ENCODE measurements at regions not wholly inside any gene's neighbourhood (a gene's known extent, or its start where the extent isn't known, plus 50 kb on each side); places are given as distances from the start of the nearest gene placed in this dataset.
"Not testable (repeated sequence)": the region's sequence is repeated elsewhere in the genome, so short reads cannot be mapped to it uniquely, and the experiment has no call there.

DNA sequence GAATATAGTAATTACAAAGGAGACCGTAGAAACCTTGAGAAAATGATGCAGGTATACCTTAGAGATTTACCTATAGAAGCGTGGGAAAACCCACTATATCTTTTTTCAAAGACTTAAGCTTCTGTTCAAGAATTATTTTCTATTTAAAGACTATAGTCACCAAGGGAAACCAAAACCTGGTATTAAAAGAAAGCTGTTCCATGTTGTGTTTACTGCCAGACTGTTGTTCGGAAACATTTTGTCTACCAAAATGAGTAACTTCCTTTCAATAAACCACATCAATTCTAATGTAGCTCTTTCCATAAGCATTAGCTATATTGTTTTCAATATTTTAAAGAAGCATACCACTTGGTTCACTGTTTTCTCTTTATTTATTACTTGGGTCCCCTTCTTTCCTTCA lies 182.9 kb upstream of the SLITRK6 start:
- Histone ChIP-seq H3K27ac (ENCODE audit: extremely low read depth, low read depth, low read length) (no peak overlapping the region), H3K36me3 (ENCODE audit: control insufficient read depth in 2 of 2, insufficient read depth in 1 of 2, low read length in 2 of 2) (no peaks in the 10 kb centered on the region), H3K9me3 (ENCODE audit: control insufficient read depth, insufficient read depth, low read depth, low read length) (no peaks in the 10 kb centered on the region), H3K4me3 (ENCODE audit: low read depth, low read length) (no peak overlapping the region), H3K4me1 (ENCODE audit: control insufficient read depth, insufficient read depth, low read length) (no peaks in the 10 kb centered on the region)
- ChIA-PET CTCF (no interaction called here), POLR2A (no interaction called here)
- no peak for TF ChIP-seq SETDB1 (IDR thresholded peaks at IDR 0.05; ENCODE audit: insufficient read length, low read length)
- TF ChIP-seq, protein P1, sequence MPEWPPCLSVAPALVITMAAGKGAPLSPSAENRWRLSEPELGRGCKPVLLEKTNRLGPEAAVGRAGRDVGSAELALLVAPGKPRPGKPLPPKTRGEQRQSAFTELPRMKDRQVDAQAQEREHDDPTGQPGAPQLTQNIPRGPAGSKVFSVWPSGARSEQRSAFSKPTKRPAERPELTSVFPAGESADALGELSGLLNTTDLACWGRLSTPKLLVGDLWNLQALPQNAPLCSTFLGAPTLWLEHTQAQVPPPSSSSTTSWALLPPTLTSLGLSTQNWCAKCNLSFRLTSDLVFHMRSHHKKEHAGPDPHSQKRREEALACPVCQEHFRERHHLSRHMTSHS (tag by site-specific recombination; IDR thresholded peaks at IDR 0.05): no peak
- TF ChIP-seq ZNF785 (tag by site-specific recombination; IDR thresholded peaks at IDR 0.05): no peak
- no peak for TF ChIP-seq ZNF707 (tag by site-specific recombination; IDR thresholded peaks at IDR 0.05)
- TF ChIP-seq ZNF433 (tag by site-specific recombination; IDR thresholded peaks at IDR 0.05; ENCODE audit: low read depth): no peak
- no peak for TF ChIP-seq ZNF600 (tag by site-specific recombination; IDR thresholded peaks at IDR 0.05)
- TF ChIP-seq, protein P2, sequence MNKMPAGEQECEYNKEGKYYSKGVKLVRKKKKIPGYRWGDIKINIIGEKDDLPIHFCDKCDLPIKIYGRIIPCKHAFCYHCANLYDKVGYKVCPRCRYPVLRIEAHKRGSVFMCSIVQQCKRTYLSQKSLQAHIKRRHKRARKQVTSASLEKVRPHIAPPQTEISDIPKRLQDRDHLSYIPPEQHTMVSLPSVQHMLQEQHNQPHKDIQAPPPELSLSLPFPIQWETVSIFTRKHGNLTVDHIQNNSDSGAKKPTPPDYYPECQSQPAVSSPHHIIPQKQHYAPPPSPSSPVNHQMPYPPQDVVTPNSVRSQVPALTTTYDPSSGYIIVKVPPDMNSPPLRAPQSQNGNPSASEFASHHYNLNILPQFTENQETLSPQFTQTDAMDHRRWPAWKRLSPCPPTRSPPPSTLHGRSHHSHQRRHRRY (tag by site-specific recombination; IDR thresholded peaks at IDR 0.05): no peak
- TF ChIP-seq REPIN1 (tag by site-specific recombination; IDR thresholded peaks at IDR 0.05; ENCODE audit: low read depth): no peak
- no peak for TF ChIP-seq PBX3 (CRISPR knock-in tag; IDR thresholded peaks at IDR 0.05)
- no peak for TF ChIP-seq AEBP2 (tag by site-specific recombination; IDR thresholded peaks at IDR 0.05; ENCODE audit: borderline replicate concordance)
- TF ChIP-seq ZNF239 (tag by site-specific recombination; IDR thresholded peaks at IDR 0.05): no peak
- TF ChIP-seq, protein P3, sequence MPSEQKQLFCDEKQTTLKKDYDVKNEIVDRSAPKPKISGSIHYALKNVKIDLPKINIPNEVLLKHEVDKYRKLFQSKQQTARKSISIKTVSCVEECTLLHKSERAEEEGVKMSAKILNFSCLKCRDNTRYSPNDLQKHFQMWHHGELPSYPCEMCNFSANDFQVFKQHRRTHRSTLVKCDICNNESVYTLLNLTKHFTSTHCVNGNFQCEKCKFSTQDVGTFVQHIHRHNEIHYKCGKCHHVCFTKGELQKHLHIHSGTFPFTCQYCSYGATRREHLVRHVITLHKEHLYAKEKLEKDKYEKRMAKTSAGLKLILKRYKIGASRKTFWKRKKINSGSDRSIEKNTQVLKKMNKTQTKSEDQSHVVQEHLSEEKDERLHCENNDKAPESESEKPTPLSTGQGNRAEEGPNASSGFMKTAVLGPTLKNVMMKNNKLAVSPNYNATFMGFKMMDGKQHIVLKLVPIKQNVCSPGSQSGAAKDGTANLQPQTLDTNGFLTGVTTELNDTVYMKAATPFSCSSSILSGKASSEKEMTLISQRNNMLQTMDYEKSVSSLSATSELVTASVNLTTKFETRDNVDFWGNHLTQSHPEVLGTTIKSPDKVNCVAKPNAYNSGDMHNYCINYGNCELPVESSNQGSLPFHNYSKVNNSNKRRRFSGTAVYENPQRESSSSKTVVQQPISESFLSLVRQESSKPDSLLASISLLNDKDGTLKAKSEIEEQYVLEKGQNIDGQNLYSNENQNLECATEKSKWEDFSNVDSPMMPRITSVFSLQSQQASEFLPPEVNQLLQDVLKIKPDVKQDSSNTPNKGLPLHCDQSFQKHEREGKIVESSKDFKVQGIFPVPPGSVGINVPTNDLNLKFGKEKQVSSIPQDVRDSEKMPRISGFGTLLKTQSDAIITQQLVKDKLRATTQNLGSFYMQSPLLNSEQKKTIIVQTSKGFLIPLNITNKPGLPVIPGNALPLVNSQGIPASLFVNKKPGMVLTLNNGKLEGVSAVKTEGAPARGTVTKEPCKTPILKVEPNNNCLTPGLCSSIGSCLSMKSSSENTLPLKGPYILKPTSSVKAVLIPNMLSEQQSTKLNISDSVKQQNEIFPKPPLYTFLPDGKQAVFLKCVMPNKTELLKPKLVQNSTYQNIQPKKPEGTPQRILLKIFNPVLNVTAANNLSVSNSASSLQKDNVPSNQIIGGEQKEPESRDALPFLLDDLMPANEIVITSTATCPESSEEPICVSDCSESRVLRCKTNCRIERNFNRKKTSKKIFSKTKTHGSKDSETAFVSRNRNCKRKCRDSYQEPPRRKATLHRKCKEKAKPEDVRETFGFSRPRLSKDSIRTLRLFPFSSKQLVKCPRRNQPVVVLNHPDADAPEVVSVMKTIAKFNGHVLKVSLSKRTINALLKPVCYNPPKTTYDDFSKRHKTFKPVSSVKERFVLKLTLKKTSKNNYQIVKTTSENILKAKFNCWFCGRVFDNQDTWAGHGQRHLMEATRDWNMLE (tag by site-specific recombination; conservative IDR thresholded peaks at IDR 0.05; ENCODE audit: low read depth): no peak
- TF ChIP-seq, protein P4, sequence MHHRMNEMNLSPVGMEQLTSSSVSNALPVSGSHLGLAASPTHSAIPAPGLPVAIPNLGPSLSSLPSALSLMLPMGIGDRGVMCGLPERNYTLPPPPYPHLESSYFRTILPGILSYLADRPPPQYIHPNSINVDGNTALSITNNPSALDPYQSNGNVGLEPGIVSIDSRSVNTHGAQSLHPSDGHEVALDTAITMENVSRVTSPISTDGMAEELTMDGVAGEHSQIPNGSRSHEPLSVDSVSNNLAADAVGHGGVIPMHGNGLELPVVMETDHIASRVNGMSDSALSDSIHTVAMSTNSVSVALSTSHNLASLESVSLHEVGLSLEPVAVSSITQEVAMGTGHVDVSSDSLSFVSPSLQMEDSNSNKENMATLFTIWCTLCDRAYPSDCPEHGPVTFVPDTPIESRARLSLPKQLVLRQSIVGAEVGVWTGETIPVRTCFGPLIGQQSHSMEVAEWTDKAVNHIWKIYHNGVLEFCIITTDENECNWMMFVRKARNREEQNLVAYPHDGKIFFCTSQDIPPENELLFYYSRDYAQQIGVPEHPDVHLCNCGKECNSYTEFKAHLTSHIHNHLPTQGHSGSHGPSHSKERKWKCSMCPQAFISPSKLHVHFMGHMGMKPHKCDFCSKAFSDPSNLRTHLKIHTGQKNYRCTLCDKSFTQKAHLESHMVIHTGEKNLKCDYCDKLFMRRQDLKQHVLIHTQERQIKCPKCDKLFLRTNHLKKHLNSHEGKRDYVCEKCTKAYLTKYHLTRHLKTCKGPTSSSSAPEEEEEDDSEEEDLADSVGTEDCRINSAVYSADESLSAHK (tag by site-specific recombination; IDR thresholded peaks at IDR 0.05): no peak
- TF ChIP-seq ZNF24 (tag by site-specific recombination; IDR thresholded peaks at IDR 0.05): no peak
- TF ChIP-seq ZNF354C (tag by site-specific recombination; IDR thresholded peaks at IDR 0.05; ENCODE audit: borderline replicate concordance, low read depth): no peak
- TF ChIP-seq ZNF311 (tag by site-specific recombination; IDR thresholded peaks at IDR 0.05; ENCODE audit: borderline replicate concordance): no peak
- no peak for TF ChIP-seq ZNF555 (tag by site-specific recombination; conservative IDR thresholded peaks at IDR 0.05)
- no peak for TF ChIP-seq ZNF391 (tag by site-specific recombination; IDR thresholded peaks at IDR 0.05; ENCODE audit: borderline replicate concordance, low read depth)

DNA sequence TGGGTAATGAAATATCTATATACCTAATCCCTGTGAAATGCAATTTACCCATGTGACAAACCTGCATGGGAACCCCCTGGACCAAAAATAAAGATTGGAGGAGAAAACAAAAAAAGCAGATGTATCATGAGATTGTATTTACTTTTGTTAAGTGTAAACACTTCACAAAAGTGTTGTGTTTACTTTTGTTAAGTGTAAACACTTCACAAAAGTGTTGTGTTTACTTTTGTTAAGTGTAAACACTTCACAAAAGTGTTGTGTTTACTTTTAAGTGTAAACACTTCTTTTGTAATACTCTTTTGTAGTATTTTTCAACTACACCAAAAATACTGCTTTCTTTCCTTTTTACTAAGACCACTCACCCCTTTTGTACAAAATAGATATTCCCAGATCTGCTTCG lies 181.2 kb upstream of the SLITRK6 start:
- POLR2A ChIA-PET: not testable (repeated sequence)

More for the DNA sequence above, 181.2 kb upstream of the SLITRK6 start:
- CTCF ChIA-PET; H3K4me1 ChIP-seq (ENCODE audit: control insufficient read depth, insufficient read depth, low read length); H3K36me3 ChIP-seq (ENCODE audit: control insufficient read depth in 2 of 2, insufficient read depth in 1 of 2, low read length in 2 of 2); H3K4me3 ChIP-seq (ENCODE audit: low read depth, low read length); H3K9me3 ChIP-seq (ENCODE audit: control insufficient read depth, insufficient read depth, low read depth, low read length); H3K27ac ChIP-seq (ENCODE audit: extremely low read depth, low read depth, low read length): not testable (repeated sequence)
